ENCODE measurements at regions not wholly inside any gene's neighbourhood (a gene's known extent, or its start where the extent isn't known, plus 50 kb on each side); places are given as distances from the start of the nearest gene placed in this dataset.

DNA sequence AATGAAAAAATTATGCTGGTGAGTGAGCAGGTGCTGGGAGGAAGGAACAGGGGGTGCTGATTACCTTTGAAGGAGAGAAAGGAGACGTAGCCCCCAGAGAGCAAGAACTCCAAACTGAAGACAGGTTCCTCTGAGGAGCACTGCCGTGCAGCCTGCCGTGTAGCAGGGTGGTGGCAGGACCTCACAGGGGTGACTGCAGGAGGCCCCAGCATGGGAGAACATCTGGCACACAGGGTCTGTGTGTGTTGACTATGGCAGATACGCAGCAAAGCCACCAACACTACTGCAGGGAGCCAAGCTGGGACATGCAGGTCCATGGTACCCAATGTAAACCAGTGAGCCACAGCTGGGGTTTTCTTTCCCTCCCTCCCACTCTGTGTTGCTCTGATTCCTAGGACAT, 192.1 kb upstream of the PDE1C start:
- H3K4me3 ChIP-seq (ENCODE audit: low read depth, low read length): no peak overlapping the region
- no peak for DNase-seq (ENCODE audit: low read depth)
- TF ChIP-seq, protein P1, sequence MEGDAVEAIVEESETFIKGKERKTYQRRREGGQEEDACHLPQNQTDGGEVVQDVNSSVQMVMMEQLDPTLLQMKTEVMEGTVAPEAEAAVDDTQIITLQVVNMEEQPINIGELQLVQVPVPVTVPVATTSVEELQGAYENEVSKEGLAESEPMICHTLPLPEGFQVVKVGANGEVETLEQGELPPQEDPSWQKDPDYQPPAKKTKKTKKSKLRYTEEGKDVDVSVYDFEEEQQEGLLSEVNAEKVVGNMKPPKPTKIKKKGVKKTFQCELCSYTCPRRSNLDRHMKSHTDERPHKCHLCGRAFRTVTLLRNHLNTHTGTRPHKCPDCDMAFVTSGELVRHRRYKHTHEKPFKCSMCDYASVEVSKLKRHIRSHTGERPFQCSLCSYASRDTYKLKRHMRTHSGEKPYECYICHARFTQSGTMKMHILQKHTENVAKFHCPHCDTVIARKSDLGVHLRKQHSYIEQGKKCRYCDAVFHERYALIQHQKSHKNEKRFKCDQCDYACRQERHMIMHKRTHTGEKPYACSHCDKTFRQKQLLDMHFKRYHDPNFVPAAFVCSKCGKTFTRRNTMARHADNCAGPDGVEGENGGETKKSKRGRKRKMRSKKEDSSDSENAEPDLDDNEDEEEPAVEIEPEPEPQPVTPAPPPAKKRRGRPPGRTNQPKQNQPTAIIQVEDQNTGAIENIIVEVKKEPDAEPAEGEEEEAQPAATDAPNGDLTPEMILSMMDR (IDR thresholded peaks at IDR 0.05; ENCODE audit: insufficient read depth, low read depth, low read length, missing control alignments): no peak

DNA sequence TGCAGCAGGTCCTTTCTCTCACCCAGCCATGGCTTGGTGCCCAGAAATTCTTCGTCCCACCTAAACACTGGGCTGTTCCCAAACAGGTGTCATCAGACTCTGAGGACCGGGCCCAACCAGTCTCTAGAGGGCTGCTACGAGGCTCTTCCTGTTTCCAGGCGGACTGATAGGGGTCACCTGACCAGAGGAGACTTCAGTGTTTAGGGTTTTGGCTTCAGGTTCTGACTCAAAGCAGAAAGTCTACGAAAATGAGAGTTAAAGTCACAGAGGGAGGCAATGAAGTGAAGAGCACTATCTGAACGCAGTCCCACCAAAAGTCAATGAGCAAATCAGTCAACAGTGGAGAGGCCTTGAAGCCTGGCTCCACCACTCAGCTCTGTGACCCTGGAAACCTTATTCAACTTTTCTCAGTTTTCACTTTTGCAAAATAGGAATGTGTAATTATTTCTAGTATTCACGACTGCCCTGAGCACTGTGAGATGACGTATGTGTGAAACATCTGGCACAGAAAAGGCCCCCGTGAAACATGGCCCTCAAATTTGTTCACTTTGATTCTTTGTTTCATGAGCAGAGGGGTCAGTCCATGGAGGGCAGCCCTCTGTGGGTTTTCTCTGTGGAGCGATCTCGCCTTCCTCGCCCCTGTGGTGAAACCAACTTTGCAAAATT, 189.9 kb upstream of the PDE1C start:
- H3K4me3 ChIP-seq (ENCODE audit: low read depth, low read length): no peak overlapping the region; the same call in 1 of the 2 replicates
- peak; percentile 90 for DNase-seq (ENCODE audit: low read depth)
- TF ChIP-seq, protein P1 (IDR thresholded peaks at IDR 0.05; ENCODE audit: insufficient read depth, low read depth, low read length, missing control alignments): no peak

DNA sequence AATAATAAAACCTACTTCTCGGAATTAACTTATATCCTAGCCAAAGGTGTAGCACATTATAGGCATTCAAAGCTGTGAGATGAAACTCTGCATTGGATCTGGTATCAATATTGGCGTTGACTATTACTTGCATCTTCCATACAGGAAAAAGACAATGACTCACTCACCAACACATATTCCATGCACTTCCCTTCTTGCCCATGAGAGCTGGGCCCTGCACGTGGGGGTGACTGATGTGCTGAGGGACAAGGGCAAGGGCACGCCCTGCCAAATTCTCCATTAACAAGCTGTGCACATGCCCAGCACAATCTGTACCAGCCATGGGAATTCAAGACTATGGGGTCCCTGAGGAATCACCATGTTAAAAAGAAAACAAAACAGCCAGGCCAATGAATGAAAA, 188.1 kb upstream of the PDE1C start:
- TF ChIP-seq, protein P1 (IDR thresholded peaks at IDR 0.05; ENCODE audit: insufficient read depth, low read depth, low read length, missing control alignments): no peak
- H3K4me3 ChIP-seq (ENCODE audit: low read depth, low read length): no peak overlapping the region
- no peak for DNase-seq (ENCODE audit: low read depth)

DNA sequence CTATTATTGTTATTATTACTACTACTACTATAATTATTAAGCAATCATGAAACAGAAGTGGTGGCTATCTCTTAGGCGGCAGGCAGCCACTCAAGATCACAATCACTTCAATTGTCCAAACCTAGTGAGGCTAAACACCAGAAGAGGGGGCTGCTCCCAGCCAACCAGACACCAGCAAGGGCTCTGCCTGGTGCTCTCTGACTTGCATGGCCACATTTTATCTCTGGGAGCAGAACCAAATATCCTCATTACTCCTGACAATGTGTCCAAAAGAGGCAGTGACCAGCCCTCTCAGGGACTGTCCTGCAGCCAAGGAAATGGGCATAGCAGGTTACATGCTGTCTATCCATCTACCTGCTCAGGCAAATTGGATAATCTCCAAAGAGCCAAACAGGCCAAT, 187.4 kb upstream of the PDE1C start:
- TF ChIP-seq, protein P1 (IDR thresholded peaks at IDR 0.05; ENCODE audit: insufficient read depth, low read depth, low read length, missing control alignments): no peak
- H3K4me3 ChIP-seq (ENCODE audit: low read depth, low read length): no peak overlapping the region
- no peak for DNase-seq (ENCODE audit: low read depth)

DNA sequence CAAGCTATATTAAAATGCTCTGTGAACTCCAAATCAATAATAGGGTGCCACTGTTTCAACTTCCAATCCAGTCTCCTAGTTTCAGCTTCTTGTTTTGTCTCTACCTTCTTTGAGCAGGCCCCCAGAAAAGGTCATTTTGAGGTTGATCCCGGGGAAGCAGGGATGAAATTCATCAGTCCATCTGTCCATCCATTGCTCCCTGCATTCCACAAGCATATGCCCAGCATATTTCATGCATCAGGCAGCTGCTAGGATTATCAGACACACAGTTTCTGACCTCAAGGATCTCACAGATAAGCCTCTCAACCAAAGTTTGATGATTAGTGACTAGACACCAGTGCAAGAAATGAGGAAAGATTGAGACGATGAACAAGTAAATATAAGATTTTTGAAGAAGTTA, 186.6 kb upstream of the PDE1C start:
- no peak overlapping the region for H3K4me3 ChIP-seq (ENCODE audit: low read depth, low read length)
- no peak for DNase-seq (ENCODE audit: low read depth)
- TF ChIP-seq, protein P1 (IDR thresholded peaks at IDR 0.05; ENCODE audit: insufficient read depth, low read depth, low read length, missing control alignments): no peak

DNA sequence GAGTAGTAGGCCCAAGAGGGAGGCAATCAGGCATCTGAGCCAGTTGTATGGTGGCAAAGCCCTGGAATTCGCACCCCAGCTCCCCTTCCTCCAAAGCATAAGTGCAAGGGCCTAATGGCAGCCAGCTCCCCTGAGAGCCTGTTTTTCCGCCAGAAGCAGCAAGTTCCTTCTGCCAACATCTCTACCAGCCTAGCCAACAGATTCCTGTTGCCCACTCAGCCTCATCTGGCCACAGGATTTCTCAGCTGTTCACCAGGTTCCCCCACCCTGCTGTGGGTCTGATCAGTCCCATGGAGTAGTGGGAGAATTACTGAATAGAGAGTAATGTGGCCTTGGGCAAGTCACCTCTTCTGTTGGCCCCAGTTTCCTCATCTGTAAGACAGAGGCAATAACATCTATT, 186.2 kb upstream of the PDE1C start:
- no peak for DNase-seq (ENCODE audit: low read depth)
- no peak overlapping the region for H3K4me3 ChIP-seq (ENCODE audit: low read depth, low read length)
- TF ChIP-seq, protein P1 (IDR thresholded peaks at IDR 0.05; ENCODE audit: insufficient read depth, low read depth, low read length, missing control alignments): no peak

DNA sequence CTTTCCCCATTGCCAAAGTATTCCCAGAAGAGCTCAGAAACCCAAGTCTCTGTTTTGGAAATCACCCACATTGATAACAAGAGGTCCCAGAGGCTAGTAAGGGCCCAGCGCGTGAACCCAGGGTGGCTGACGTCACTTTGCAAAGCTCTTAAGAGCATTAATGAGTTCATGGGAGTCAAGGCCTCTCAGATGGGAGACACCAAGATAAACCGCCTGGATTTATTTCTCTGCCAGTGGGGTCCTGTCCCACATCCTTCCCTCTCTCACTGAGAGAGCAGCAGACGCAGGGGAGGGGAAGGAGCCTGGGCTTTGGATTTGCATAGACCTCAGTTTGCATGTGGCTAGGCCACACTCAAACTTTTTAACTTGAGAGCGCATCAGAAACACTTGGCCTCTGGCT, 184.8 kb upstream of the PDE1C start:
- peak; percentile 41 for DNase-seq (ENCODE audit: low read depth)
- H3K4me3 ChIP-seq (ENCODE audit: low read depth, low read length): no peak overlapping the region
- TF ChIP-seq, protein P1 (IDR thresholded peaks at IDR 0.05; ENCODE audit: insufficient read depth, low read depth, low read length, missing control alignments): no peak
